ENCODE measurements at regions not wholly inside any gene's neighbourhood (a gene's known extent, or its start where the extent isn't known, plus 50 kb on each side); places are given as distances from the start of the nearest gene placed in this dataset.

- TF ChIP-seq POLR2A (IDR thresholded peaks at IDR 0.05; ENCODE audit: low read length) (no peak), GATA1 (IDR thresholded peaks at IDR 0.05; ENCODE audit: low read depth, low read length) (no peak)
These were observed 524.0 kb downstream of the CMPK2 start for GRCh38 chr2:6341588-6342129.
